Nephron progenitor cell (in vitro differentiated cells): ENCODE measurements at regions not wholly inside any gene's neighbourhood (a gene's known extent, or its start where the extent isn't known, plus 50 kb on each side); places are given as distances from the start of the nearest gene placed in this dataset.
"Not testable (repeated sequence)": the region's sequence is repeated elsewhere in the genome, so short reads cannot be mapped to it uniquely, and the experiment has no call there.

ENCODE experiments used
- DNase-seq: peaks from one replicate; pipeline ENCODE4 v3.0.0; 2021
- H3K27ac Mint-ChIP-seq: 2 replicates; pipeline ENCODE4 v1.8.0; 2021; ENCODE audit warnings: mild to moderate bottlenecking, moderate library complexity, mixed read lengths
- H3K27me3 Mint-ChIP-seq: 2 replicates; pipeline ENCODE4 v1.8.0; 2021; ENCODE audit warnings: mild to moderate bottlenecking, low read depth, mixed read lengths; ENCODE audit not compliant: poor library complexity
- H3K36me3 Mint-ChIP-seq: 2 replicates; pipeline ENCODE4 v1.8.0; 2021; ENCODE audit warnings: low read depth, mixed read lengths
- H3K4me1 Mint-ChIP-seq: 2 replicates; pipeline ENCODE4 v1.8.0; 2021; ENCODE audit warnings: mixed read lengths
- H3K4me3 Mint-ChIP-seq: 2 replicates; pipeline ENCODE4 v1.8.0; 2021; ENCODE audit warnings: mild to moderate bottlenecking, moderate library complexity, mixed read lengths
- H3K9me3 Mint-ChIP-seq: 2 replicates; pipeline ENCODE4 v1.8.0; 2021; ENCODE audit warnings: mild to moderate bottlenecking, moderate library complexity, mixed read lengths
- TF ChIP-seq, protein P1 (sequence below): fragments of 200-600 bp; sonication (generic); IDR thresholded peaks from 2 replicates; pipeline ENCODE4 v1.5.0; 2021; ENCODE audit warnings: antibody characterized with exemption

DNA sequence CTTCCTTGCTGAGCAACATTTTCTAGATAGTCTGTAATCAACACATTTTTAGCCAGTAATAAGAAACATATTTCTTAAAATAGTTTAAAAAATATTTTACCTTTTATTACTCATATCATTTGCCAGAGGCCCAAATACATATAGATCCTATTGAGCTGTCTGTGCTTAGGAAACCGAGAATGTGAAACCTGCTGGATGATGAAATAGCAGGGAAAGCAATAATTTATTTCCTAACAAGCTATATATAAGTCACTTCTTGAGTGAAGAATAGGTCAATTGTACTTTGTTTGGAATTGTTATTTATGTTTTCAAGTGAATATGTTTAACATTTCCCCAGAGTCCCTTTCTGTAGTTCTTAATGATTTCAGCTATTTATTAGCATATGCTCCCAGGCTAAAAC, 339.9 kb upstream of the TMPRSS15 start:
- peaks cover 11% of the 10 kb centered on the region for H3K4me1 Mint-ChIP-seq
- no peaks in the 10 kb centered on the region for H3K36me3 Mint-ChIP-seq
- no peaks in the 10 kb centered on the region for H3K27me3 Mint-ChIP-seq
- no peak overlapping the region for H3K27ac Mint-ChIP-seq
- TF ChIP-seq, protein P1, sequence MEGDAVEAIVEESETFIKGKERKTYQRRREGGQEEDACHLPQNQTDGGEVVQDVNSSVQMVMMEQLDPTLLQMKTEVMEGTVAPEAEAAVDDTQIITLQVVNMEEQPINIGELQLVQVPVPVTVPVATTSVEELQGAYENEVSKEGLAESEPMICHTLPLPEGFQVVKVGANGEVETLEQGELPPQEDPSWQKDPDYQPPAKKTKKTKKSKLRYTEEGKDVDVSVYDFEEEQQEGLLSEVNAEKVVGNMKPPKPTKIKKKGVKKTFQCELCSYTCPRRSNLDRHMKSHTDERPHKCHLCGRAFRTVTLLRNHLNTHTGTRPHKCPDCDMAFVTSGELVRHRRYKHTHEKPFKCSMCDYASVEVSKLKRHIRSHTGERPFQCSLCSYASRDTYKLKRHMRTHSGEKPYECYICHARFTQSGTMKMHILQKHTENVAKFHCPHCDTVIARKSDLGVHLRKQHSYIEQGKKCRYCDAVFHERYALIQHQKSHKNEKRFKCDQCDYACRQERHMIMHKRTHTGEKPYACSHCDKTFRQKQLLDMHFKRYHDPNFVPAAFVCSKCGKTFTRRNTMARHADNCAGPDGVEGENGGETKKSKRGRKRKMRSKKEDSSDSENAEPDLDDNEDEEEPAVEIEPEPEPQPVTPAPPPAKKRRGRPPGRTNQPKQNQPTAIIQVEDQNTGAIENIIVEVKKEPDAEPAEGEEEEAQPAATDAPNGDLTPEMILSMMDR, result no peak
- H3K9me3 Mint-ChIP-seq, result no peaks in the 10 kb centered on the region
- H3K4me3 Mint-ChIP-seq, result no peak overlapping the region
- no peak for DNase-seq

DNA sequence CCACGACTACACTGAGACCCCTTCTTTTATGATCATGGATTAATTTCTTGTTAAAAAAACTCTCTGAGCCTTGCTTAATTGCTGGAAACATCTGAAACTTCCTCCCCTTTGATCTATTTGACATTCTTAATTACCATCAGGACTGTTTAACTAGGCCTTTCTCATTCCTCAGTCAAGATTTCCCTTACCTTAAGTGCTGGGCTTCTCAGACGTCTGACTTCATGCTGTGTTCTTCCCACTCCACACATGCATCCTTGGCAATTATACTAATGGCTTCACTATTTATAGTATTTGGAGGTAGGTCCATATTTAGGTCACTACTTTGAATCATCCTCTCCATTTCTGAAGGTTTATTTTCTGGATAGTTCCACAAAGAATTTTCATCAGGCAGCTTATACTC, 341.3 kb upstream of the TMPRSS15 start:
- Mint-ChIP-seq H3K4me1 (peaks cover 11% of the 10 kb centered on the region), H3K9me3 (no peaks in the 10 kb centered on the region), H3K27ac (peak overlapping the region; percentile 33), H3K36me3 (no peaks in the 10 kb centered on the region), H3K27me3 (no peaks in the 10 kb centered on the region), H3K4me3 (no peak overlapping the region)
- no peak for DNase-seq
- TF ChIP-seq, protein P1, result no peak

DNA sequence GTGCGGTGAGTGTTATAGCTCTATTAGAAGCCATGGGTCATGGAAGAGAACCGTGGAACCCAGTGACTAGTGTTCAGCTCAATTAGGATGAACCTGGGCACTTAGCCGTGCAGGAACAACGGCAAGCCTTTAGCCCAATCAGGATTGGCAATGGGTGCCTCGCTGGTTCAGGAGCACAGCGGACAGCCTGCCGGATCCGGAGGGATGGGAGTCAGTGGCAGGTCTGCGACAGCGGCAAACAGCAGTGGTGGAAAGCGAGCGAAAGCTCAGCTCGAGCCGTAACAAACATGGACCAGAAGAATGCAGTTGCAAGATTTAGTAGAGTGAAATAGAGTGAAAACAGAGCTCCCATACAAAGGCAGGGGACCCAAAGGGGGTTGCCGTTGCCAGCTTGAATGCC, 349.3 kb upstream of the TMPRSS15 start:
- H3K9me3 Mint-ChIP-seq, H3K36me3 Mint-ChIP-seq, H3K27me3 Mint-ChIP-seq, H3K4me3 Mint-ChIP-seq, H3K4me1 Mint-ChIP-seq, H3K27ac Mint-ChIP-seq, DNase-seq: not testable (repeated sequence)

DNA sequence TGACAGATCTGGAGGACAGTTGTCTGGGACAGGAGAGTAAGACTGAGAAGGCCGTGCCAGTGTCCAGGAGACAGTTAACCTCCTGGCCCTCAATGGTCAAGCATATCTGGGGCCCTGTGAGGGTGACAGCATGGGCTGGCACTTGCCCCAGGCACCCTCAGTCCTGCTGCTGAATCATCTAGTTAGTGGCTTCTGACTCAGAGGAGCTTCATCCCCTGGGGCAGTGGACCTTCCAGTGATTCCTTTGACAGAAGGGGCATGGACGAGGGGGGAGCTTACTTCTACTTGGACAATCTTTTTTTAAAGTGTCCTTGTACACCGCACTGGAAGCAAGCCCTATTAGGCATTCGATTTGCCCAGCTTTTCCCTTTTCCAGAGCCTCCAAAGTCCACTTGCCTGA, 352.7 kb upstream of the TMPRSS15 start:
- not testable (repeated sequence) for H3K4me1 Mint-ChIP-seq, H3K27me3 Mint-ChIP-seq, DNase-seq, H3K4me3 Mint-ChIP-seq, H3K9me3 Mint-ChIP-seq, H3K27ac Mint-ChIP-seq, H3K36me3 Mint-ChIP-seq

DNA sequence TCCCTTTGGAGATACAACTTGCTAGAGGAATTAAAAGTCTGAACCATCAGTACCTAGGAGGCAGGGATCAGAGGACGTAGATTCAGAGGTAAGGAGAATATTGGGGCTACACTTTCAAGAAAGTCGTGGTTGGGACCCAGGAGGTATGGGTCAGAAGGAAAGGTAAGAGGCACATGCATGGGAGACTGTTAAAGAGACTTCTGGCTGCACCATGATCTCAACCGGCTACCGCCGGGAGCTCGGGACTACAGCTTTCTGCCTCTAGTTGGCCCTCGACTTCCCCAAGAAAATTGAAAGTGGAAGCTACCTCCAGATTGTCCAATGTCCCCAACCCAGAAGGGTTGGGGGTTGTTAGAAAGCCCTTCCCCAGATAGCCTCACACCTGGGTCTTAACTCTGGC, 355.7 kb upstream of the TMPRSS15 start:
- Mint-ChIP-seq H3K36me3 (no peaks in the 10 kb centered on the region), H3K27me3 (no peaks in the 10 kb centered on the region), H3K9me3 (peaks cover 4% of the 10 kb centered on the region), H3K27ac (peak overlapping the region; percentile 62), H3K4me1 (no peaks in the 10 kb centered on the region), H3K4me3 (no peak overlapping the region)
- TF ChIP-seq, protein P1, result no peak
- no peak for DNase-seq

DNA sequence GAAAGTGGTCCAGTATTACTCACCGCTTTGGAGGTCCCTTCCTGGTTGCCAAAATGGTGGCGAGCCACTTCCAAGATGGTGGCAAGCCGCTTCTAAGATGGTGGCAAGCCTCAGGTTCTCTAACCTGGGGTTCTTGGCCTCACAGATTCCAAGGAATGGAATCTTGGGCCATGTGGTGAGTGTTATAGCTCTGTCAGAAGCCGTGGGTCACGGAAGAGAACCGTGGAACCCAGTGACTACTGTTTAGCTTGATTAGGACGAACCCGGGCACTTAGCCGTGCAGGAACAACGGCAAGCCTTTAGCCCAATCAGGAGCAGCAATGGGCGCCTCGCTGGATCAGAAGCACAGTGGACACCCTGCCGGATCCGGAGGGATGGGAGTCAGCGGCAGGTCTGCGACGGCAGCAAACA, 356.2 kb upstream of the TMPRSS15 start:
- peaks cover 4% of the 10 kb centered on the region for H3K9me3 Mint-ChIP-seq
- no peak overlapping the region for H3K27ac Mint-ChIP-seq
- H3K27me3 Mint-ChIP-seq, result no peaks in the 10 kb centered on the region
- H3K4me3 Mint-ChIP-seq, result no peak overlapping the region
- no peak for DNase-seq
- H3K4me1 Mint-ChIP-seq, result no peaks in the 10 kb centered on the region
- TF ChIP-seq, protein P1, result no peak
- H3K36me3 Mint-ChIP-seq, result no peaks in the 10 kb centered on the region

DNA sequence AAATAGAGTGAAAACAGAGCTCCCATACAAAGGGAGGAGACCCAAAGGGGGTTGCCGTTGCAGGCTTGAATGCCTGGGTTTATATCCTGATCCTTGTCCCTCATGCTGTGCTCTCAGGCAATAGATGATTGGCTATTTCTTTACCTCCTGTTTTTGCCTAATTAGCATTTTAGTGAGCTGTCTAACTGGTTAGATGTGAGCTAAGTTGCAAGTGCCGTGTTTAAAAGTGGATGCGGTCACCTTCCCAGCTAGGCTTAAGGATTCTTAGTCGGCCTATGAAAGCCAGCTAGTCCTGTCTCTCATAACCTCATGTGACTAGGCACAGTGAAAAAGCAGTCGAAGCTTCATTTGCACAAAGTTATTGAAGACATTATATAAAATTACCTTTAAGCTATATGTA, 356.7 kb upstream of the TMPRSS15 start:
- TF ChIP-seq, protein P1, result no peak
- Mint-ChIP-seq H3K4me3 (no peak overlapping the region), H3K4me1 (no peaks in the 10 kb centered on the region), H3K36me3 (no peaks in the 10 kb centered on the region), H3K9me3 (peaks cover 4% of the 10 kb centered on the region), H3K27me3 (no peaks in the 10 kb centered on the region), H3K27ac (no peak overlapping the region)
- DNase-seq, result no peak
